HFFc6 (cell line): ENCODE measurements at regions not wholly inside any gene's neighbourhood (a gene's known extent, or its start where the extent isn't known, plus 50 kb on each side); places are given as distances from the start of the nearest gene placed in this dataset.

Source experiments
- DNase-seq: peaks from one replicate; pipeline ENCODE4 v3.0.0-alpha.2; 2018
- H3K27ac Mint-ChIP-seq: 2 replicates; pipeline ENCODE4 v1.8.0; 2020; ENCODE audit warnings: mild to moderate bottlenecking, mixed read lengths
- H3K27me3 Mint-ChIP-seq: 2 replicates; pipeline ENCODE4 v1.8.0; 2021; ENCODE audit warnings: mild to moderate bottlenecking, moderate library complexity, mixed read lengths; ENCODE audit not compliant: insufficient read depth
- H3K36me3 Mint-ChIP-seq: 2 replicates; pipeline ENCODE4 v1.8.0; 2021; ENCODE audit warnings: low read depth, mixed read lengths
- H3K4me1 Mint-ChIP-seq: 2 replicates; pipeline ENCODE4 v1.8.0; 2020; ENCODE audit warnings: low read depth, mixed read lengths
- H3K4me3 Mint-ChIP-seq: 2 replicates; pipeline ENCODE4 v1.8.0; 2020; ENCODE audit warnings: mild to moderate bottlenecking, moderate library complexity, mixed read lengths
- H3K9me3 Mint-ChIP-seq: 2 replicates; pipeline ENCODE4 v1.8.0; 2020; ENCODE audit warnings: mild to moderate bottlenecking, mixed read lengths
- CTCF ChIP-seq: fragments of 200-600 bp; sonication (generic); IDR thresholded peaks from 2 replicates; pipeline ENCODE4 v1.5.0; 2021; ENCODE audit warnings: antibody characterized with exemption, mild to moderate bottlenecking

GRCh38 chr4:123308667-123309066, 87.9 kb upstream of the SPRY1 start:
- TF ChIP-seq CTCF: no peak
- H3K36me3 Mint-ChIP-seq: no peaks in the 10 kb centered on the region

GRCh38 chr4:123312116-123312515, 84.5 kb upstream of the SPRY1 start:
- DNase-seq: no peak
- no peaks in the 10 kb centered on the region for H3K9me3 Mint-ChIP-seq
- no peak overlapping the region for H3K27ac Mint-ChIP-seq
- H3K27me3 Mint-ChIP-seq: no peaks in the 10 kb centered on the region
- TF ChIP-seq CTCF: no peak
- H3K36me3 Mint-ChIP-seq: no peaks in the 10 kb centered on the region
- no peak overlapping the region for H3K4me3 Mint-ChIP-seq
- H3K4me1 Mint-ChIP-seq: peaks cover under 1% of the 10 kb centered on the region; the same call in 1 of the 2 replicates

More at GRCh38 chr4:123308667-123309066, 87.9 kb upstream of the SPRY1 start:
- Mint-ChIP-seq H3K4me3 (no peak overlapping the region), H3K27me3 (no peaks in the 10 kb centered on the region), H3K27ac (no peak overlapping the region), H3K4me1 (no peaks in the 10 kb centered on the region), H3K9me3 (no peaks in the 10 kb centered on the region)
- no peak for DNase-seq

- no peak for DNase-seq
- H3K36me3 Mint-ChIP-seq: no peaks in the 10 kb centered on the region; the same call in 1 of the 2 replicates
- TF ChIP-seq CTCF: no peak
- H3K9me3 Mint-ChIP-seq: no peaks in the 10 kb centered on the region
- H3K4me1 Mint-ChIP-seq: peaks cover 5% of the 10 kb centered on the region; the same call in 1 of the 2 replicates
- no peak overlapping the region for H3K4me3 Mint-ChIP-seq
- no peak overlapping the region for H3K27ac Mint-ChIP-seq
- no peaks in the 10 kb centered on the region for H3K27me3 Mint-ChIP-seq
Observed at GRCh38 chr4:123312951-123313592, 83.5 kb upstream of the SPRY1 start.

- no peaks in the 10 kb centered on the region for H3K27me3 Mint-ChIP-seq
- DNase-seq: no peak
- H3K4me3 Mint-ChIP-seq: no peak overlapping the region
- no peaks in the 10 kb centered on the region for H3K9me3 Mint-ChIP-seq
- no peak for TF ChIP-seq CTCF
- no peaks in the 10 kb centered on the region; the same call in 1 of the 2 replicates for H3K36me3 Mint-ChIP-seq
- peaks cover 5% of the 10 kb centered on the region; the same call in 1 of the 2 replicates for H3K4me1 Mint-ChIP-seq
- H3K27ac Mint-ChIP-seq: no peak overlapping the region
Observed at GRCh38 chr4:123315617-123316016, 81.0 kb upstream of the SPRY1 start.

- Mint-ChIP-seq H3K4me1 (peaks cover 5% of the 10 kb centered on the region; the same call in 1 of the 2 replicates), H3K9me3 (peaks cover 11% of the 10 kb centered on the region), H3K36me3 (peaks cover 11% of the 10 kb centered on the region), H3K27me3 (no peaks in the 10 kb centered on the region), H3K27ac (no peak overlapping the region), H3K4me3 (no peak overlapping the region)
- no peak for TF ChIP-seq CTCF
- no peak for DNase-seq
Observed at GRCh38 chr4:123317211-123317610, 79.4 kb upstream of the SPRY1 start.
